IPS-NIHi7 (cell line): ENCODE measurements at regions not wholly inside any gene's neighbourhood (a gene's known extent, or its start where the extent isn't known, plus 50 kb on each side); places are given as distances from the start of the nearest gene placed in this dataset.
"Not testable (repeated sequence)": the region's sequence is repeated elsewhere in the genome, so short reads cannot be mapped to it uniquely, and the experiment has no call there.

Experiments
- DNase-seq: peaks from one replicate; pipeline ENCODE4 v3.0.0; 2012; ENCODE audit warnings: mixed read lengths; ENCODE audit errors: extremely low spot score

DNA sequence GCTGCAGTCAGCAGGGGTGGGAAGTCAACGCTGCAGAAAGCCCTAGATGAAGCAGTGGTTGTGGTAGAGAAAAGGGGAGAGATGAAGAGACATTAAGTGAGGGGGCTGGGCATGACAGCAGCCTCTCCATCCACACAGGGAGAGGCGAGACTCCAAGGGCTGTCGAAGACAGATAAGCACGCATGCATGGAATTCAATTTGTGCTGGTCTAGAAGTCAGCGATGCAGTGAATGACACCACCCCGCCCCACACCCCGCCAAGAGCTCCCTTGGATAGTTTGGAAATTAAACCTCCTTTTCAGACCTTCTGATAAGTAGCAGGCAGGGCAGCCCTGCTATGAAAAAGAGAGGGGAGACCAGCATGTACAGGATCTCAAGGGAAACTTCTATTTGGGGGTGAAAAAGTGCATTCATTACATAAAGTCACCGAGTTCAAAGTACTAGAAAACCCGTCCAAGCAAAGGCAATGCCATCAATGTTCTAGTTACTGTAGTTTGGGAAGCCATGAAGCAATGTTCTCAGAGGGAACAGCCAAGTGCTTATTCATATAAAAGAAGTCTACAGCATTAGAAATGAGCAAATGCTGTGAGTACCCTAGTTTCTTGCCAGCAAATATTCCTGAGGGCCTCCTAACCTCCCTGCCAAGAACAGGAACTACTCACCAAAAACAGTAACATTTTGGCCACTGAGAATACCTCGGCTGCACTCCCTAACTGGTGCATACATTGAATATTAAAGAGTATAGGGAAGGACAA lies 152.3 kb upstream of the ANXA10 start:
- DNase-seq, result no peak

DNA sequence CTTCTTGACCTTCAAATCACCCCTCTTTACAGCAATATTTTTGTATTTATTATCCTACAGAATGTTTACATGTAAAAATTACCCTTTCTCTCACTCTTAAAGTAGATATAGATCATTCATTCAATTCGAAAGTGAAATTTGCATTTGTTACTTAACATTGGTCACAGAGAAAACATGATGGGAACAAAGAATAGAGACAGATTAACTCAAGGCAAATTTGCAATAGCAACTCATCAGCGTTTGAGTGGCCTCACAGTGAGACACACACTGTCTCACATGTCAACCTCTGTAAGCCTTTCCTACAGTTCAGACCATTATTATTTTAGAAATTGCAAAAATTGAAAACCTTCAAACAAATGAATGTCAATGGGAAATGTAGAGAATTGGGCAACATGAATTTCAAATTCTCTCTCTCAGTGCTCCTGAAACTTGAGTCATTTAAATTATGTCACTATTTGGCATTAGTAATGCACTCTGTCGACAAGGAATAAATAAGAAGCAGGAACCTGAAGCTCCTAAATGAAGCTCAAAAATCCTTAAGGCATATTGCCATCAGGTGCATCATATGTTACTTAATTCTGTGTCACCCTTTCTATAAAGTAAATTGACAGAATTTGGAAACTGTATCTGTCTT lies 148.3 kb upstream of the ANXA10 start:
- DNase-seq, result no peak

GRCh38 chr4:167944721-167945120 lies 147.6 kb upstream of the ANXA10 start:
- DNase-seq, result no peak

DNA sequence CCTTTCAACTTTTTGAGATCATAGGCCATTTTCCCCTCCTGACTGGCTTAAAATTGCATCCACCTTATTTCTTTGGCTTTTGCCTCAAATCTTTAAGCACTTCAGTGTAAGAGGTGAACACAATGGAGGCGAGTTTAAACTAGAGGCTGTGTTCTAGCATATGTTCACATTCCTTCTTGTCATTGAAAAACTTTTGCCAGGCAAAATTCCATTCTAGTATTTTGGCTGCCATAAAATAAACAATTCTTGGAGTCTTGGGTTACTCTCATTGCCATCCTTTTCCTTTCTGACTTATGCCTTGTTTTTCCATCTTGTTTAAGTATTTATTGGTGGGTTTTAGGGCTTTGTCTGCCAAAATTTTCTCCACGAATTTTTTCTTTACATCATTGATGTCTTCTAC lies 137.3 kb upstream of the ANXA10 start:
- DNase-seq, result no peak

DNA sequence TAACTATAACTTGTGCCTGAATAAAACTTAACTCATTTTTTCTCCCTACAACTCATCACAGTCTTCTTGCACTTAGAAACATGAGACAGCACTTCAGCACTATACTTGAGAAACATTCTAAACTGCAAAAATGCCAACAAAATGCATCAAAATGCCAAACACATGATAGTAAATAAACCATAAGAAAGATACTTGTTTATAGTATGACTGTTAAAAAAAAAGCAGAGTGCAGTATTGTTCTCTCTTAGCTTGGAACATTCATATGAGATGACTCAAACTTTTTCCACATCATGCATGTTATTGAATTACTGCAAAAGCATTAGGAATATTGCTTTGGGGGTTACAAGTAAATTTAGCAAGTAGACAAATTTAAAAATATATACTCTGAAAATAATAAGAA lies 135.7 kb upstream of the ANXA10 start:
- DNase-seq, result no peak

DNA sequence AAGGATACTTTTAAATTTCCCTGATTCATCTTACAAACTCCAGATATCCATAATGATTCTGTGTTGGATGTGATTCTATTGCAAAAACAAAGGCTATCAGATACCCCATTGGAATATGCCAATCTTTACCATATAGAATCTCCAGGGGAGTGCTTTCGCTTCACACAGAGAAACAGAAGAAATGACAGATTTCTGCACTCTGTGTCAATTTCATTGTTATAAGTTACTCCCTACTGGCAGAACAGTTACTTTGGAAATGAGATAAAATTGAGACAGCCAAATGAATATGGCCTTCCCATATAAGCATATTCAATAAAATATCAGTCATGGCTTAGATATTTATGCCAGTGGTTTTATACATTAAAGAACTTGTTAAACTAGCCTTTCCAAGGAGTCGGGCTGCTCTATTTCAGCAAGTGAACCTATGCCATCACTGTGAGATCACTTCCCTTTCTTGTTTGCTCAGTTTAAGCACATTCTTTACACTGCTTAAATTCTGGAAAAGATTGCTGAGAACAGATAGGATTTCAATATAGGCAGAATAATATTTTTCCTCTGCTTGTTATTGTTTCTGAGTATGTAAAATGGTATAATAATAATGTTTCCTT lies 127.5 kb upstream of the ANXA10 start:
- no peak for DNase-seq

DNA sequence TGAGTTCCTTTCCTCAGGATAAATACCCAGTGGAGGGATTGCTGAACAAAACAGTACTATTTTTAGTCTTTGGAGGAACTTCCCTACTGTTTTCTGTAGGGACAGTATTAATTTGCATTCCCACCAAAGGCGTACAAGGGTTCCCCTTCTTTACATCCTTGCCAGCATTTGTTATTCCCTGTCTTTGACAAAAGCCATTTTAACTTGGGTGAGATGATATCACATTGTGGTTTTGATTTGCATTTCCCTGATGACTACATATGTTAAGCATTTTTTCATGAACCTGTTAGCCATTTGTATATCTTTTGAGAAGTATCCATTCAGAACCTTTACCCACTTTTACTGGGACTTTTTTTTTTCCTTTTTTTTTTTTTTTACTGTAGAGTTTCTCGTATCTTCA lies 126.2 kb upstream of the ANXA10 start:
- DNase-seq, result no peak

- DNase-seq, result no peak
Observed at GRCh38 chr4:167973513-167973912, 118.8 kb upstream of the ANXA10 start.

DNA sequence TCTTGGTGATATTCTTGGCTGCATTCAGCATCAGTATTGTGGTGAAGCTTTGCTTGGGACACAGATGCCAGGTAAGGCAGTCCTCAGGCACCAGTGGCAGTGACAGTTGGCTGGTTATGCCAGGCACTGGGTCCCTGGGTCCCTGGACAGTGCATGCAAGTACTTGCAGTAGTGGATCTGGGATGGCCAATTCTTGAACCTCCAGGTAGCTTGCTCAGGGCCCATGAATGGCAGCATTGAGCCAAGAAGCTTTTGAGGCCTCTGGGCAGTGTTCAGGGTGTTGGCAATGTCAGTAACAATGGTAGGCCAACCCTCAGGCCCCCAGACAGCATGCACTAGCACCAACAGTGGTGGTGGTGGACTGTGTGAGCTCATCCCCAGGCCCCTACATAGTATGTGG lies 106.8 kb upstream of the ANXA10 start:
- DNase-seq, result no peak

- no peak for DNase-seq
Observed at GRCh38 chr4:167986044-167986443, 106.3 kb upstream of the ANXA10 start.

- DNase-seq, result no peak
Observed at GRCh38 chr4:167987285-167987684, 105.1 kb upstream of the ANXA10 start.

- DNase-seq, result no peak
Observed at GRCh38 chr4:167989815-167990214, 102.5 kb upstream of the ANXA10 start.

- DNase-seq, result not testable (repeated sequence)
Observed at GRCh38 chr4:168008112-168008511, 84.2 kb upstream of the ANXA10 start.

- DNase-seq, result peak; percentile 10
Observed at GRCh38 chr4:168019019-168019651, 73.2 kb upstream of the ANXA10 start.

DNA sequence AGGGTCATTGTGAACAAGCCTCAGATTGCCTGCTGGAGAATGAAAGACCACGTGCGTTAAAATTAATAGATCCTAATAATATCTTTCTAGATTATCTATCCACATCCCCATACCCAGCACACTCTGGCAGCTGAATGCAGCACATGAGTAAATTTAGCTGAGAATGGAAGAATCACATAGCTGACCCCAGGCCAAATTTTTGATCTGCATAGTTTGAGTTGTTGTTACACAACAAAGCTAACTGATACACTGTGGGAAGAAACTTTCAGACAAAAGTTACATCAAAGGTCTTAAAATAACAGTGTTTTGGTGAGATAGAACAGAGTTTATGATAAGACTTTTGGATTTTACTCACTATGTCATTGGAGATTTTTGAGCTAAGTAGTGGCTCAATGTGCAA lies 72.4 kb upstream of the ANXA10 start:
- no peak for DNase-seq

DNA sequence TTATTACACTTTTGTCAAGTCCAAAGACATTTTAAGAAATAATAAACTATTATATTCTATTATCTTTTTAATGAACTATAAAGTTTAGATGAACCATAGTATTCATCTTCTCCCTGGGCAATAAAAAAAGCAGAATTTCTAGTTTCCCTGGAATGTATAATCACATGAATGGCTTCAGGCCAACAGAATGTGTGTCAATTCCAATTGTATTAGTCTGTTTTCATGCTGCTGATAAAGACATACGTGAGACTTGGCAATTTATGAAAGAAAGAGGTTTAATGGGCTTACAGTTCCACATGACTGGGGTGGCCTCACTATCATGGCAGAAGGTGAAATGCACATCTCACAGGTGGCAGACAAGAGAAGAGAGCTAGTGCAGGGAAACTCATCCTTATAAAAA lies 70.7 kb upstream of the ANXA10 start:
- DNase-seq, result no peak

- DNase-seq, result peak; percentile 15
Observed at GRCh38 chr4:168028568-168028967, 63.8 kb upstream of the ANXA10 start.

GRCh38 chr4:168028970-168029597 lies 63.3 kb upstream of the ANXA10 start:
- no peak for DNase-seq

GRCh38 chr4:168037676-168038075 lies 54.7 kb upstream of the ANXA10 start:
- DNase-seq, result no peak

DNA sequence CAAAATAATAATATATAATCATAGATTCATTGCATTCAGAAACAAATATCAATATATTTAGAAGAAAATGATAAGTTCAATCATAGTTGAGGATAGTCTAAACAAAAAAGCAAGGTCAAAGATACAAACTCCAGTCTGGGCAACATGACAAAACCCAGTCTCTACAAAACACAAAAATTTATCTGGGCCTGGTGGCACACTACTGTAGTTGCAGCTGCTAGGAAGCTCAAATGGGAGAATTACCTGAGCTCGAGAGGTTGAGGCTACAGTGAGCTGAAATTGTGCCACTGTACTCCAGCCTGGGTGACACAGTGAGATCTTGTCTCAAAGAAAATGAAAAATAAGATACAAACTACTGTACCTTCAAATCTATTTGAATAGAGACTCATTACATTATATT lies 52.7 kb upstream of the ANXA10 start:
- DNase-seq, result no peak
